ENCODE measurements at regions not wholly inside any gene's neighbourhood (a gene's known extent, or its start where the extent isn't known, plus 50 kb on each side); places are given as distances from the start of the nearest gene placed in this dataset.

DNA sequence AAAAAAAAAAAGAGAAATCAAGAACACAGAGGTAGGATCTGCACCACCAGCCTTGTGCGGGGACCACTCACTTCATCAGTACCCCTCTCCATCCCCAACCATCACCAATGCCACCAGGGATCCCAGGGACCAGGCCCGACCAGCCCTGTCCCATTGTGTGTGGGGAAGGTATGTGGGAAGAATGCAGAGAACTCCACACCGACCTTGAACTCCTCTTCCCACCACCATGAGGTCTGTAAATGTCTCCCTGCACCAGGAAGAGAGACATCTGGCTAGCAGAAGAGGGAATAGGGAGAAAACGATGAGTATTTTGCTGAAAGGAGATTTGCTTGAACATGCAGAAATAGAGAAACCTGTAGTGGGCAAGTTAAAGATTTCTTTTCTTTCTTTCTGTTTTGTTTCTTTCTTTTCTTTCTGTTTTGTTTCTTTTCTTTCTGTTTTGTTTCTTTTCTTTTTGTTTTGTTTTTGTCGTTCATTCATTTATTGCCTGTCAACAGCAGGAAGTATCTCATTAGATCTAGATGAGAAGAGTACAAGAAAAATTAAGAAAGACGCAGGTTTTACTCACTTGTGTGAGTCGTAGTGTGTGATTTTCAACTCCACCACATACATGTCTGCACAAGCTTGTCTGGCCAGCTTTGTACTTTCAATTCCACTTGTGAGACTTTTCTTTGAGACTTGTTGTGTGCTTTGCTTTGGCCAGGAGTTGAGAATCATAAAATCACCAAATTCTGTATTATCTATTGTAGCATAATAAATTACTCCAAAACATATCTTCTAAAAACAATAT, 179.8 kb upstream of the HAAO start:
- no peak for DNase-seq (ENCODE audit: low read depth)

- DNase-seq (ENCODE audit: low read depth), result no peak
Measured at GRCh38 chr2:42971381-42971780, 179.0 kb upstream of the HAAO start.

- no peak for DNase-seq (ENCODE audit: low read depth)
Measured at GRCh38 chr2:42970151-42970550, 177.8 kb upstream of the HAAO start.

- DNase-seq (ENCODE audit: low read depth), result no peak
Measured at GRCh38 chr2:42969231-42970150, 177.1 kb upstream of the HAAO start.

DNA sequence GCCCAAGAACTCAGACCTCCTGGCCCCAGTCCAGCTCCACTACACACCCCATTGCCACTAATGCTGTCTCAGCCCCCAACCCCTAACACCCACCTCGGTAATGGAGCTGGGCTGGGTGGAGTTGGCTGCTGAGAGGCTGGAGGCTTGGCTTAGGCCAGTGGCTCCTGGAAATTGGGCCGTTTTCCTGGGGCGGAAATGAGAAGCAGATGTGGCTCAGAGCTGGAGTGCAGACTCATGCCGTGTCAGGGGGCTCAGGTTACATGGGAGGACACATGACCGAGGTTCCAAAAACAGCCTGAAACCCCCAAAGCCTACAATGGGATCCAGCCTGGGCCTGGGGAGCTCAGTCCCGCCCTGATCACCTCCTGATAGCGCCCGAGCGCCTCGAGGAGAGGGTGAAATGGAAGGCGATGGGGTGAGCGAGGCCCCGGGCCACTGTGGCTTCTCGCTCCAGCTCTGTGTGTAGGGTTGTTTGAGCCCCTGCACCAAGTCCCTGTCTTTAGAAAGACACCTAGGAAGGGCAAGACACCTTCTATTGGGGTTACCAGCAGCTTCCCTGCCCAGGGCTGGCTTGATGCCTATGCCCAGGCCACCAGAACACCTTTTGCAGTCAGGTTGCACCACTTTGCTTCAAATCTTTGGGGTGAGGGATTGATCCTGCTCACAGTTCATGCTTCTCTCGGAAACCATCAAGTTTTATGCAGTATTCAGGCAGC, 175.7 kb upstream of the HAAO start:
- no peak for DNase-seq (ENCODE audit: low read depth)

DNA sequence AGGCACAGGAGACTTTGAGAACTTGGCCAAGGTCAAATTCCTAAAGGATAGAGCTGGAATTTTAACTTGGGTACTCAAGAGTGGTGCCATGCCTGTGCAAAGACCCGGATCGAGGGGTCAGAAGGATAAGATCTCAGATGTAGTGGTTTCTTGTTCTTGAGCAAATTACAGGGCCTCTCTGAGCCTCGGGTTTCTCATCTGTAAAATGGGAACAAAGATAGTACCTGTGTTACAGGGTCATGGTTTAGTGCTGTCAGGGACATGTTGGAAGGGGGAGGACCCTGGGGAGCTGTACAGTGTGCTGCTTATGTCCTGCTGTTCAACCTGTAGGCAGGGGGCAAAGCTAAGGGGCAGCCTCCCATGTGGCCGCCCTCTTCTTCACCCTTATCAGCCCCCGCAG, 173.5 kb upstream of the HAAO start:
- DNase-seq (ENCODE audit: low read depth), result no peak

GRCh38 chr2:42965196-42965595, 172.8 kb upstream of the HAAO start:
- no peak for DNase-seq (ENCODE audit: low read depth)

DNA sequence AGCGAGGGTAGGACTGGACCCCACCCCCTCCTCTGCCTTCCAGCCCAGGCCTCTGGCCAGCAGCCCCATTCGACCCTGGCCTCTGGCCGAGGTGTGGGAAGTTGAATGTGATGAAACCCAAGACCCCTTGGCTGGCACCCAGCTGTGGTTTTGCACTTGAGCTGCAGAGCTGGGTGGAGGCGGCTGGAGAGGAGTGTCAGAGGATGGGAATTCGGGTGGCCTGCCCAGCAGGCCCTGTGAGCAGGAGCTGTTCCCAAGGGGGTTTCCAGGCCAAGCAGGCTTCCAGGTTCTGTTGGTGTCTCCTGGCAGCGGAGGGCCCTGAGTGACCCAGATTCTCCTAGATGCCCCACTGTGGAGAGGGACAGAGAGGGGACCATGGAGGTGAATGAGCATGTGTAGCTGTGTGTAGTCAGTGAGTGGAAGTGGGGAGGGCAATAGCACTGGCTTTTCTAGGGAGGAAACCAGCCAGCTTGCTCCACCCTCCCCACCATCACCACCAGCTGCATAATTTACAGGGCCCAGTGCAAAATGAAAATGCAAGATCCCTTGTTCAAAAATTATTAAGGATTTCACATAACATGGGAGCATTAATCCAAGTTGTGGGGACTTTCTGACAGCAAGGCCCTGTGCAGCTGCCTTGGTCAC, 172.2 kb upstream of the HAAO start:
- no peak for DNase-seq (ENCODE audit: low read depth)

DNA sequence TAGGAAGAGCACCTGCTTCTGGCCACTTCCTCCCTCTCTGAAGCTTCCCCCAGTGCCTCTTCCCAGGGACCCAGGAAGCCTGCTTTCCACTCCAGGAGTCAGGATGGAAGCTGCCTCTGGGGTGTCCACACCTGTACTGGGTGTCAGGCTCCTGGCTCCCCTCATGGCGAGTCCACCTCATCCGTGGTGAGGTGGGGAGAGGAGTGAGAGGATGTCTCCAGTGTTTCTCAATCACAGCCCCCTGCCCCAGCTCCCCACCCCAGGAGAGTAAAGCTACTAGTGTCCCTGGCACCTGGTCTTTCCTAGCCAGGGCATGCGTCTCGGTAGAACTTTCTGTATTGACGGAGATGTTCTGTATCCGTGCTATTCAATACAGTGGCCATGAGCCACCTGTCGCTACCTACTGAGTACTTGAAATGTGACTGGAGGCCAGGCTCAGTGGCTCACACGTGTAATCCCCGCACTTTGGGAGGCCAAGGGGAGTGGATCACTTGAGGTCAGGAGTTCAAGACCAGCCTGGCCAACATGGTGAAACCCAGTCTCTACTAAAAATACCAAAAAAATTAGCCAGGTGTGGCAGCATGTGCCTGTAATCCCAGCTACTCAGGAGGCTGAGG, 171.2 kb upstream of the HAAO start:
- DNase-seq (ENCODE audit: low read depth), result no peak

- no peak for DNase-seq (ENCODE audit: low read depth)
Measured at GRCh38 chr2:42962508-42962953, 170.1 kb upstream of the HAAO start.

DNA sequence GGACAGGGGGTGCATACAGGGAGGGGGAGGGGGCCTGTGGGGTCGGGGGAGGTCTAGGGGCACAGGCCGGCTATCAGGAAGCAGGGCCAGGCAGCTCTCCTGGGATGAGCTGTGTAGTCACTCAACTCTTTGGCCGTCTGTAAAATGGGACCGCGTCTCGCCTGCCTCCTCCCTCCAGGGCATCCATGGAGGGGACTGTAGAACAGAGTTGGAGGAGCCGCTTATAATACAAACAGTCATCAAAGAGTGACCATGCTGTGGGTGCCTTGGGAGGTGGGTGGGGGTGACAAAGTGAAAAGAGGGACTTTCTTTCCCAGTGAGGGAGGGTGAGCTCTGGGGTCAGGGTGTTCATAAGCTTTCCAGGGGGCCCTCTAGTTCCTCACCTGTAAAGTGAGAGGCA, 169.6 kb upstream of the HAAO start:
- DNase-seq (ENCODE audit: low read depth), result no peak

GRCh38 chr2:42961385-42961811, 169.0 kb upstream of the HAAO start:
- no peak for DNase-seq (ENCODE audit: low read depth)

GRCh38 chr2:42960842-42961180, 168.4 kb upstream of the HAAO start:
- no peak for DNase-seq (ENCODE audit: low read depth)

GRCh38 chr2:42960002-42960841, 167.8 kb upstream of the HAAO start:
- no peak for DNase-seq (ENCODE audit: low read depth)

GRCh38 chr2:42959234-42960001, 167.0 kb upstream of the HAAO start:
- DNase-seq (ENCODE audit: low read depth), result no peak

- no peak for DNase-seq (ENCODE audit: low read depth)
Measured at GRCh38 chr2:42958741-42959233, 166.4 kb upstream of the HAAO start.

DNA sequence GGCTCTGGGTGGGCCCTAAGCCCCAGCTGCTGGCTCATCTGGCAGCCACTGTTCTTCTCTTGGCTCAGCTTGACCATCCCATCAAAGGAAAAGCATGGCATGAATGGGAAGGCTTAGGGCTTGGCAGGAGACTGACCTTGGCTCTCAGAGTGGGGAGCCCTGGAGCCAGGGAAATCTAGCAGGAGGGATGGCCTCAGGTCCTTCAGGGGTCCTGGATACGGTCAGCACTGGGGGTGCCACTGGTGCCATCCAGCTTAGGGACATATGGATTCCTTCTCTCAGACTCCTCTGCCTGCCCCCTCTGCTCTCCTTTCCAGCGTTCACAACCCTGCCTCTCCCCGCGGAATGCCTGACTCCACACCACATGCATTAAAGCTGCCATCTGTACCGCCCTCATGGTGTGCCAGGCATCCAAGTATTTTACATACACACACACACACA, 165.5 kb upstream of the HAAO start:
- DNase-seq (ENCODE audit: low read depth), result no peak

DNA sequence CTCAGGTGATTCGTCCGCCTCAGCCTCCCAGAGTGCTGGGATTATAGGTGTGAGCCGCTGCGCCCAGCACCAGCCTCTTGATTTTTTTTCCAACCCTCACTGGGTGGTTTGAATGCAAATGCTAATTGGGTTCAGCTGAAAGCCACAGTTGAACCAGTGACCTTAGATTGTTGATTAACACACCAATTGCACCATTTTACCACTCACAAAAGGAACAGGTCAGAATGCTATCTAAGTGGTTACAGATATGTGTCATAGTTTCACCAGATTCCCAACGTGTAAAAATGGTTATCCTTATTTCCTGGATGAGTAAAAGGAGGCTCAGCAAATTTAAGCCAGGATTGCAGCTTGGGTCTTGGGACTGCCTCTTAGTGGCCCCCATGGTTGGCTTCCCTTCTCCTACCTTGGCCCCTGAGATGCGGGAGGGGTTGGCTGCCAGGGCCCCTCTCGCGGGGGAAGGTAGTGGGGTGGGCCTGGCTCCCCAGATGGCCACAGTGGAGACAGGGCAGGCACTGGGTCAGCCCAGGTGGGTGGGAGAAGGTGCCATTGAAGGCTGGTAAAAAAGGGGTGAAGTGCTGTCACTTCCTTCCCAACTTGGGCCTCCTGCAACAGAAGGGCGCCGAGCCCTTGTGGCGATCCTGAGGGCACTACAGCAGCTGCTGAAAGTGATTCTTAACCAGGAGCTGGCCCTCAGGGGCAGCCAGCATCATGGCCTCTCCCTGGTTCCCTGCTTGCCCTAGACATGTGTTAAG, 164.9 kb upstream of the HAAO start:
- DNase-seq (ENCODE audit: low read depth), result no peak
